ENCODE measurements at regions not wholly inside any gene's neighbourhood (a gene's known extent, or its start where the extent isn't known, plus 50 kb on each side); places are given as distances from the start of the nearest gene placed in this dataset.

GRCh38 chr3:148082506-148083280 is 615.0 kb upstream of the AGTR1 start:
- DNase-seq (ENCODE audit: low spot score) = no peak

- no peak for DNase-seq (ENCODE audit: low spot score)
Measured at GRCh38 chr3:148083526-148084182, 614.0 kb upstream of the AGTR1 start.

- no peak for DNase-seq (ENCODE audit: low spot score)
Measured at GRCh38 chr3:148084931-148085330, 612.8 kb upstream of the AGTR1 start.

- DNase-seq (ENCODE audit: low spot score) = no peak
Measured at GRCh38 chr3:148087601-148088371, 609.9 kb upstream of the AGTR1 start.

GRCh38 chr3:148089171-148089570 is 608.5 kb upstream of the AGTR1 start:
- DNase-seq (ENCODE audit: low spot score) = no peak

- no peak for DNase-seq (ENCODE audit: low spot score)
Measured at GRCh38 chr3:148090156-148090555, 607.5 kb upstream of the AGTR1 start.

GRCh38 chr3:148092624-148093347 is 604.9 kb upstream of the AGTR1 start:
- no peak for DNase-seq (ENCODE audit: low spot score)

GRCh38 chr3:148093753-148094152 is 604.0 kb upstream of the AGTR1 start:
- DNase-seq (ENCODE audit: low spot score) = no peak

- DNase-seq (ENCODE audit: low spot score) = no peak
Measured at GRCh38 chr3:148095962-148096361, 601.7 kb upstream of the AGTR1 start.

GRCh38 chr3:148100476-148100875 is 597.2 kb upstream of the AGTR1 start:
- no peak for DNase-seq (ENCODE audit: low spot score)

GRCh38 chr3:148101061-148101460 is 596.6 kb upstream of the AGTR1 start:
- DNase-seq (ENCODE audit: low spot score) = no peak

GRCh38 chr3:148102156-148102555 is 595.5 kb upstream of the AGTR1 start:
- DNase-seq (ENCODE audit: low spot score) = no peak

- DNase-seq (ENCODE audit: low spot score) = no peak
Measured at GRCh38 chr3:148106062-148106461, 591.6 kb upstream of the AGTR1 start.

- no peak for DNase-seq (ENCODE audit: low spot score)
Measured at GRCh38 chr3:148126956-148127355, 570.7 kb upstream of the AGTR1 start.

- no peak for DNase-seq (ENCODE audit: low spot score)
Measured at GRCh38 chr3:148128136-148128535, 569.6 kb upstream of the AGTR1 start.

GRCh38 chr3:148131990-148132638 is 565.6 kb upstream of the AGTR1 start:
- DNase-seq (ENCODE audit: low spot score) = no peak

GRCh38 chr3:148136816-148137215 is 560.9 kb upstream of the AGTR1 start:
- no peak for DNase-seq (ENCODE audit: low spot score)

GRCh38 chr3:148146241-148146640 is 551.5 kb upstream of the AGTR1 start:
- DNase-seq (ENCODE audit: low spot score) = no peak

- DNase-seq (ENCODE audit: low spot score) = no peak
Measured at GRCh38 chr3:148146947-148147826, 550.5 kb upstream of the AGTR1 start.

- no peak for DNase-seq (ENCODE audit: low spot score)
Measured at GRCh38 chr3:148147903-148148302, 549.8 kb upstream of the AGTR1 start.

- DNase-seq (ENCODE audit: low spot score) = no peak
Measured at GRCh38 chr3:148149556-148149955, 548.1 kb upstream of the AGTR1 start.

Measured in Ammon's horn (tissue), 1 donor.